ENCODE measurements at regions not wholly inside any gene's neighbourhood (a gene's known extent, or its start where the extent isn't known, plus 50 kb on each side); places are given as distances from the start of the nearest gene placed in this dataset.

DNA sequence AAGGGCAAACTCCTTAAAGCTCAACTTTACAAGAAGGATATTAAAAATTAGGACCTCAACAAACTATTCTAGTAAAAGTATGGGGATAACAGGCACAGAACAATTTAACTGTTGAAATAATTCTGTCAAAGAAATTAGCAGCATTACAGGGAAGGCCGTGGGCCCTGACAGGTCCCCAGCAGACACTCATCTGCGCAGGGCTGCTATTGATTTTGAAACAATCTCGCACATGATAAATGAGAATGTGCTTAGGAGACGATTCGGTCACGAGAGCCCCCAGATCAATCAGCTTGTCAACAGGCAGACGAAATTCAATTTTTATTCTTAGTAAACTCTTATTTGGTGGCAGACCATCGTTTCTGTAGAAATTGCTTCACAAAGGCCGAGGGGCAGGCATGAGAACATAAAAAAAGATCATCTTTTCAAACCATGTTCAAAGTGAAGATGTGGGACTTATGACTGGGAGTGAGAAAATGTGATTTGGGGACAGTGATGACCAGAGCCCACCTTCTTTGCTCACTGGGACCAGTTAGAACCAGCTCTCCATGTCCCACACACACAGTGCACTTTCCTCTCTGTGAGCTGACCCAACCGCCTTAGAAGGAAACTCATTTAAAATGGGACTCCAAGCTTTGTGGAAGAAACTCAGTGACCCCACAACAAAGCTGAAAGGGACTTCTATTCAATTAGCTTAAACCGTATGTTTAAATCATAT is 654.5 kb downstream of the TOX3 start:
- Histone ChIP-seq H3K4me3 (replicated peaks in 1 of 3; ENCODE audit: insufficient read depth in 1 of 3, low read depth in 2 of 3, low read length in 3 of 3) (no peak overlapping the region), H4K20me1 (ENCODE audit: insufficient read depth, low read length) (no peaks in the 10 kb centered on the region), H3K4me1 (ENCODE audit: insufficient read depth, low read length) (no peaks in the 10 kb centered on the region), H3K4me2 (ENCODE audit: low read depth, low read length) (no peak overlapping the region), H3K9me3 (ENCODE audit: low read length) (no peaks in the 10 kb centered on the region), H2AFZ (ENCODE audit: low read length) (no peak overlapping the region), H3K27ac (ENCODE audit: extremely low read length, insufficient read depth, low read length) (no peak overlapping the region), H3K79me2 (ENCODE audit: insufficient read depth, low read length) (no peaks in the 10 kb centered on the region), H3K36me3 (replicated peaks in 1 of 2; ENCODE audit: control insufficient read depth in 1 of 2, insufficient read depth in 2 of 2, low read length in 2 of 2) (no peaks in the 10 kb centered on the region), H3K9ac (ENCODE audit: insufficient read depth, low read depth, low read length) (no peak overlapping the region), H3K27me3 (ENCODE audit: control insufficient read depth in 1 of 2, insufficient read depth in 2 of 2, low read length in 2 of 2) (no peaks in the 10 kb centered on the region)
- ATAC-seq (no peak), DNase-seq (ENCODE audit: low spot score) (no peak), FAIRE-seq (no peak)
- BruUV-seq (replicated peaks) = no TSS peak
- intact Hi-C loops (cut with micrococcal nuclease; ENCODE audit: unreplicated experiment) = no loop called here
- WGBS (ENCODE audit: low lambda C conversion rate) = 48% methylated on average over 11 of the region's 11 CpGs
- in situ Hi-C loops (cut with HindIII; ENCODE audit: extremely low pct_ligation_motif_present, low pct_unique_long_range_greater_than_20kb) = no loop called here
- ChIA-PET CTCF (ENCODE audit: low intra/inter-chr PET ratio, low total read pairs) (no interaction called here), POLR2A (no interaction called here)
- no peak for TF ChIP-seq ZNF260 (CRISPR knock-in tag; IDR thresholded peaks at IDR 0.05; ENCODE audit: borderline replicate concordance, low read depth)
- TF ChIP-seq KLF6 (CRISPR knock-in tag; IDR thresholded peaks at IDR 0.05) = no peak
- TF ChIP-seq ZZZ3 (CRISPR knock-in tag; IDR thresholded peaks at IDR 0.05; ENCODE audit: borderline replicate concordance) = no peak
- TF ChIP-seq ZSCAN20 (CRISPR knock-in tag; IDR thresholded peaks at IDR 0.05; ENCODE audit: borderline replicate concordance) = no peak
- TF ChIP-seq, protein P1, sequence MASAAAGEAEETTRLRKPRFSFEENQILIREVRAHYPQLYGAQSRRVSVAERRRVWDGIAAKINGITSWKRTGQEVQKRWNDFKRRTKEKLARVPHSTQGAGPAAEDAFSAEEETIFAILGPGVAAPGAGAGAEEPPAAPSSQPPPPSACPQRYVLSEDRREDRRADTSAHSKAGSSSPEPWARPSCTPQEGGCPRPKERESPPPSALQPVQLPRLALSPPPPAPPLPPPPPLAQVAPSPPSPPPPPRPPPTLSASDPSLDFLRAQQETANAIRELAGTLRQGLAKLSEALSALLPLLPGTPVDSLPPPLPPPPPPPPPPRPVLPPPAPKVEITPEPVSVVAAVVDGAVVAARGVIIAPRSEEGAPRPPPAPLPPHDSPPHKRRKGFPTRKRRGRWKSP (CRISPR knock-in tag; IDR thresholded peaks at IDR 0.05) = no peak
- TF ChIP-seq, protein P2, sequence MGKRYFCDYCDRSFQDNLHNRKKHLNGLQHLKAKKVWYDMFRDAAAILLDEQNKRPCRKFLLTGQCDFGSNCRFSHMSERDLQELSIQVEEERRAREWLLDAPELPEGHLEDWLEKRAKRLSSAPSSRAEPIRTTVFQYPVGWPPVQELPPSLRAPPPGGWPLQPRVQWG (CRISPR knock-in tag; IDR thresholded peaks at IDR 0.05; ENCODE audit: borderline replicate concordance, low read depth) = no peak
- TF ChIP-seq ZNF841 (CRISPR knock-in tag; IDR thresholded peaks at IDR 0.05; ENCODE audit: borderline replicate concordance) = no peak
- TF ChIP-seq YY1 (IDR thresholded peaks at IDR 0.05; ENCODE audit: insufficient read depth, insufficient replicate concordance, low read depth, low read length) = no peak
- TF ChIP-seq, protein P3, sequence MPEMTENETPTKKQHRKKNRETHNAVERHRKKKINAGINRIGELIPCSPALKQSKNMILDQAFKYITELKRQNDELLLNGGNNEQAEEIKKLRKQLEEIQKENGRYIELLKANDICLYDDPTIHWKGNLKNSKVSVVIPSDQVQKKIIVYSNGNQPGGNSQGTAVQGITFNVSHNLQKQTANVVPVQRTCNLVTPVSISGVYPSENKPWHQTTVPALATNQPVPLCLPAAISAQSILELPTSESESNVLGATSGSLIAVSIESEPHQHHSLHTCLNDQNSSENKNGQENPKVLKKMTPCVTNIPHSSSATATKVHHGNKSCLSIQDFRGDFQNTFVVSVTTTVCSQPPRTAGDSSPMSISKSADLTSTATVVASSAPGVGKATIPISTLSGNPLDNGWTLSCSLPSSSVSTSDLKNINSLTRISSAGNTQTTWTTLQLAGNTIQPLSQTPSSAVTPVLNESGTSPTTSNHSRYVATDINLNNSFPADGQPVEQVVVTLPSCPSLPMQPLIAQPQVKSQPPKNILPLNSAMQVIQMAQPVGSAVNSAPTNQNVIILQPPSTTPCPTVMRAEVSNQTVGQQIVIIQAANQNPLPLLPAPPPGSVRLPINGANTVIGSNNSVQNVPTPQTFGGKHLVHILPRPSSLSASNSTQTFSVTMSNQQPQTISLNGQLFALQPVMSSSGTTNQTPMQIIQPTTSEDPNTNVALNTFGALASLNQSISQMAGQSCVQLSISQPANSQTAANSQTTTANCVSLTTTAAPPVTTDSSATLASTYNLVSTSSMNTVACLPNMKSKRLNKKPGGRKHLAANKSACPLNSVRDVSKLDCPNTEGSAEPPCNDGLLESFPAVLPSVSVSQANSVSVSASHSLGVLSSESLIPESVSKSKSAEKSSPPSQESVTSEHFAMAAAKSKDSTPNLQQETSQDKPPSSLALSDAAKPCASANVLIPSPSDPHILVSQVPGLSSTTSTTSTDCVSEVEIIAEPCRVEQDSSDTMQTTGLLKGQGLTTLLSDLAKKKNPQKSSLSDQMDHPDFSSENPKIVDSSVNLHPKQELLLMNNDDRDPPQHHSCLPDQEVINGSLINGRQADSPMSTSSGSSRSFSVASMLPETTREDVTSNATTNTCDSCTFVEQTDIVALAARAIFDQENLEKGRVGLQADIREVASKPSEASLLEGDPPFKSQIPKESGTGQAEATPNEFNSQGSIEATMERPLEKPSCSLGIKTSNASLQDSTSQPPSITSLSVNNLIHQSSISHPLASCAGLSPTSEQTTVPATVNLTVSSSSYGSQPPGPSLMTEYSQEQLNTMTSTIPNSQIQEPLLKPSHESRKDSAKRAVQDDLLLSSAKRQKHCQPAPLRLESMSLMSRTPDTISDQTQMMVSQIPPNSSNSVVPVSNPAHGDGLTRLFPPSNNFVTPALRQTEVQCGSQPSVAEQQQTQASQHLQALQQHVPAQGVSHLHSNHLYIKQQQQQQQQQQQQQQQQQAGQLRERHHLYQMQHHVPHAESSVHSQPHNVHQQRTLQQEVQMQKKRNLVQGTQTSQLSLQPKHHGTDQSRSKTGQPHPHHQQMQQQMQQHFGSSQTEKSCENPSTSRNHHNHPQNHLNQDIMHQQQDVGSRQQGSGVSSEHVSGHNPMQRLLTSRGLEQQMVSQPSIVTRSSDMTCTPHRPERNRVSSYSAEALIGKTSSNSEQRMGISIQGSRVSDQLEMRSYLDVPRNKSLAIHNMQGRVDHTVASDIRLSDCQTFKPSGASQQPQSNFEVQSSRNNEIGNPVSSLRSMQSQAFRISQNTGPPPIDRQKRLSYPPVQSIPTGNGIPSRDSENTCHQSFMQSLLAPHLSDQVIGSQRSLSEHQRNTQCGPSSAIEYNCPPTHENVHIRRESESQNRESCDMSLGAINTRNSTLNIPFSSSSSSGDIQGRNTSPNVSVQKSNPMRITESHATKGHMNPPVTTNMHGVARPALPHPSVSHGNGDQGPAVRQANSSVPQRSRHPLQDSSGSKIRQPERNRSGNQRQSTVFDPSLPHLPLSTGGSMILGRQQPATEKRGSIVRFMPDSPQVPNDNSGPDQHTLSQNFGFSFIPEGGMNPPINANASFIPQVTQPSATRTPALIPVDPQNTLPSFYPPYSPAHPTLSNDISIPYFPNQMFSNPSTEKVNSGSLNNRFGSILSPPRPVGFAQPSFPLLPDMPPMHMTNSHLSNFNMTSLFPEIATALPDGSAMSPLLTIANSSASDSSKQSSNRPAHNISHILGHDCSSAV (CRISPR knock-in tag; IDR thresholded peaks at IDR 0.05; ENCODE audit: borderline replicate concordance) = no peak
- TF ChIP-seq, protein P4, sequence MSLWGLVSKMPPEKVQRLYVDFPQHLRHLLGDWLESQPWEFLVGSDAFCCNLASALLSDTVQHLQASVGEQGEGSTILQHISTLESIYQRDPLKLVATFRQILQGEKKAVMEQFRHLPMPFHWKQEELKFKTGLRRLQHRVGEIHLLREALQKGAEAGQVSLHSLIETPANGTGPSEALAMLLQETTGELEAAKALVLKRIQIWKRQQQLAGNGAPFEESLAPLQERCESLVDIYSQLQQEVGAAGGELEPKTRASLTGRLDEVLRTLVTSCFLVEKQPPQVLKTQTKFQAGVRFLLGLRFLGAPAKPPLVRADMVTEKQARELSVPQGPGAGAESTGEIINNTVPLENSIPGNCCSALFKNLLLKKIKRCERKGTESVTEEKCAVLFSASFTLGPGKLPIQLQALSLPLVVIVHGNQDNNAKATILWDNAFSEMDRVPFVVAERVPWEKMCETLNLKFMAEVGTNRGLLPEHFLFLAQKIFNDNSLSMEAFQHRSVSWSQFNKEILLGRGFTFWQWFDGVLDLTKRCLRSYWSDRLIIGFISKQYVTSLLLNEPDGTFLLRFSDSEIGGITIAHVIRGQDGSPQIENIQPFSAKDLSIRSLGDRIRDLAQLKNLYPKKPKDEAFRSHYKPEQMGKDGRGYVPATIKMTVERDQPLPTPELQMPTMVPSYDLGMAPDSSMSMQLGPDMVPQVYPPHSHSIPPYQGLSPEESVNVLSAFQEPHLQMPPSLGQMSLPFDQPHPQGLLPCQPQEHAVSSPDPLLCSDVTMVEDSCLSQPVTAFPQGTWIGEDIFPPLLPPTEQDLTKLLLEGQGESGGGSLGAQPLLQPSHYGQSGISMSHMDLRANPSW (CRISPR knock-in tag; IDR thresholded peaks at IDR 0.05; ENCODE audit: borderline replicate concordance) = no peak
- TF ChIP-seq ZNF3 (CRISPR knock-in tag; IDR thresholded peaks at IDR 0.05) = no peak
- no peak for TF ChIP-seq HHEX (CRISPR knock-in tag; IDR thresholded peaks at IDR 0.05)
